GM19397 (cell line): ENCODE measurements at regions not wholly inside any gene's neighbourhood (a gene's known extent, or its start where the extent isn't known, plus 50 kb on each side); places are given as distances from the start of the nearest gene placed in this dataset.
"Not testable (repeated sequence)": the region's sequence is repeated elsewhere in the genome, so short reads cannot be mapped to it uniquely, and the experiment has no call there.

Experiments
- ATAC-seq: cut with Tn5 transposase; IDR thresholded peaks from one replicate; pipeline ENCODE4 v1.9.1; 2021; ENCODE audit warnings: mild to moderate bottlenecking, moderate library complexity; ENCODE audit not compliant: unreplicated experiment

- no peak for ATAC-seq
Measured at GRCh38 chrX:138875472-138875871, 164.0 kb upstream of the FGF13 start.

- no peak for ATAC-seq
Measured at GRCh38 chrX:138874271-138874935, 162.9 kb upstream of the FGF13 start.

GRCh38 chrX:138873640-138874039 lies 162.1 kb upstream of the FGF13 start:
- ATAC-seq = not testable (repeated sequence)

GRCh38 chrX:138872537-138872936 lies 161.0 kb upstream of the FGF13 start:
- no peak for ATAC-seq

- ATAC-seq = no peak
Measured at GRCh38 chrX:138871739-138872138, 160.2 kb upstream of the FGF13 start.

- ATAC-seq = no peak
Measured at GRCh38 chrX:138866643-138867042, 155.1 kb upstream of the FGF13 start.

GRCh38 chrX:138865093-138865649 lies 153.7 kb upstream of the FGF13 start:
- no peak for ATAC-seq

- ATAC-seq = no peak
Measured at GRCh38 chrX:138859421-138859820, 147.9 kb upstream of the FGF13 start.

GRCh38 chrX:138858951-138859350 lies 147.4 kb upstream of the FGF13 start:
- ATAC-seq = no peak

- ATAC-seq = no peak
Measured at GRCh38 chrX:138858438-138858837, 146.9 kb upstream of the FGF13 start.

- ATAC-seq = no peak
Measured at GRCh38 chrX:138856881-138857604, 145.5 kb upstream of the FGF13 start.

- ATAC-seq = no peak
Measured at GRCh38 chrX:138853936-138854335, 142.4 kb upstream of the FGF13 start.

GRCh38 chrX:138849521-138849920 lies 138.0 kb upstream of the FGF13 start:
- no peak for ATAC-seq

GRCh38 chrX:138847930-138848329 lies 136.4 kb upstream of the FGF13 start:
- no peak for ATAC-seq

- no peak for ATAC-seq
Measured at GRCh38 chrX:138845786-138846185, 134.3 kb upstream of the FGF13 start.

GRCh38 chrX:138807400-138807799 lies 95.9 kb upstream of the FGF13 start:
- not testable (repeated sequence) for ATAC-seq

GRCh38 chrX:138794246-138794645 lies 82.7 kb upstream of the FGF13 start:
- no peak for ATAC-seq

- no peak for ATAC-seq
Measured at GRCh38 chrX:138791551-138791950, 80.0 kb upstream of the FGF13 start.

- no peak for ATAC-seq
Measured at GRCh38 chrX:138788771-138789170, 77.3 kb upstream of the FGF13 start.

GRCh38 chrX:138778576-138778909 lies 67.0 kb upstream of the FGF13 start:
- not testable (repeated sequence) for ATAC-seq

- not testable (repeated sequence) for ATAC-seq
Measured at GRCh38 chrX:138777908-138778575, 66.5 kb upstream of the FGF13 start.

- no peak for ATAC-seq
Measured at GRCh38 chrX:138777230-138777629, 65.7 kb upstream of the FGF13 start.
